Skeletal muscle cell (primary cell): ENCODE measurements at regions not wholly inside any gene's neighbourhood (a gene's known extent, or its start where the extent isn't known, plus 50 kb on each side); places are given as distances from the start of the nearest gene placed in this dataset.

Source experiments
- DNase-seq: peaks from one replicate; pipeline ENCODE4 v3.0.0-alpha.2; 2010; ENCODE audit warnings: low read depth
- H3K4me3 ChIP-seq: 2 replicates; pipeline ENCODE4 v1.5.1; 2011; ENCODE audit warnings: low read depth, mild to moderate bottlenecking, control low read depth, low read length, moderate library complexity

- no peak overlapping the region for H3K4me3 ChIP-seq
- no peak for DNase-seq
These were observed 209.9 kb downstream of the TTC32 start for GRCh38 chr2:19691892-19692291.

- DNase-seq = no peak
- no peak overlapping the region for H3K4me3 ChIP-seq
These were observed 211.4 kb downstream of the TTC32 start for GRCh38 chr2:19690429-19690828.

GRCh38 chr2:19689646-19690168 lies 212.1 kb downstream of the TTC32 start:
- DNase-seq = no peak
- H3K4me3 ChIP-seq = no peak overlapping the region

- no peak for DNase-seq
- H3K4me3 ChIP-seq = no peak overlapping the region
These were observed 213.7 kb downstream of the TTC32 start for GRCh38 chr2:19688059-19688458.

GRCh38 chr2:19687017-19687659 lies 214.6 kb downstream of the TTC32 start:
- H3K4me3 ChIP-seq = no peak overlapping the region

GRCh38 chr2:19686439-19686838 lies 215.3 kb downstream of the TTC32 start:
- no peak for DNase-seq
- H3K4me3 ChIP-seq = no peak overlapping the region

More at GRCh38 chr2:19687017-19687659, 214.6 kb downstream of the TTC32 start:
- no peak for DNase-seq

- no peak overlapping the region for H3K4me3 ChIP-seq
- no peak for DNase-seq
These were observed 216.1 kb downstream of the TTC32 start for GRCh38 chr2:19685731-19686130.

GRCh38 chr2:19684516-19684915 lies 217.3 kb downstream of the TTC32 start:
- DNase-seq = no peak
- H3K4me3 ChIP-seq = no peak overlapping the region

GRCh38 chr2:19683556-19683955 lies 218.2 kb downstream of the TTC32 start:
- DNase-seq = no peak
- no peak overlapping the region for H3K4me3 ChIP-seq

- H3K4me3 ChIP-seq = no peak overlapping the region
- no peak for DNase-seq
These were observed 219.3 kb downstream of the TTC32 start for GRCh38 chr2:19682493-19682892.

GRCh38 chr2:19677825-19678518 lies 223.8 kb downstream of the TTC32 start:
- no peak overlapping the region for H3K4me3 ChIP-seq
- DNase-seq = no peak

- H3K4me3 ChIP-seq = no peak overlapping the region
- DNase-seq = no peak
These were observed 224.5 kb downstream of the TTC32 start for GRCh38 chr2:19677215-19677777.

- no peak overlapping the region for H3K4me3 ChIP-seq
- no peak for DNase-seq
These were observed 225.0 kb downstream of the TTC32 start for GRCh38 chr2:19676770-19677169.

- no peak overlapping the region for H3K4me3 ChIP-seq
- no peak for DNase-seq
These were observed 225.8 kb downstream of the TTC32 start for GRCh38 chr2:19675856-19676460.

- H3K4me3 ChIP-seq = no peak overlapping the region
- DNase-seq = no peak
These were observed 226.7 kb downstream of the TTC32 start for GRCh38 chr2:19675003-19675629.

- DNase-seq = no peak
- no peak overlapping the region for H3K4me3 ChIP-seq
These were observed 227.5 kb downstream of the TTC32 start for GRCh38 chr2:19674051-19675002.

GRCh38 chr2:19673213-19673791 lies 228.5 kb downstream of the TTC32 start:
- no peak overlapping the region for H3K4me3 ChIP-seq
- DNase-seq = no peak

- DNase-seq = no peak
- no peak overlapping the region for H3K4me3 ChIP-seq
These were observed 229.9 kb downstream of the TTC32 start for GRCh38 chr2:19671916-19672315.
